IPS DF 4.7 (cell line): ENCODE measurements at regions not wholly inside any gene's neighbourhood (a gene's known extent, or its start where the extent isn't known, plus 50 kb on each side); places are given as distances from the start of the nearest gene placed in this dataset.

Experiments
- DNase-seq: peaks from one replicate; pipeline ENCODE4 v3.0.0-alpha.2; 2013; ENCODE audit warnings: low spot score; ENCODE audit errors: extremely low read depth

DNA sequence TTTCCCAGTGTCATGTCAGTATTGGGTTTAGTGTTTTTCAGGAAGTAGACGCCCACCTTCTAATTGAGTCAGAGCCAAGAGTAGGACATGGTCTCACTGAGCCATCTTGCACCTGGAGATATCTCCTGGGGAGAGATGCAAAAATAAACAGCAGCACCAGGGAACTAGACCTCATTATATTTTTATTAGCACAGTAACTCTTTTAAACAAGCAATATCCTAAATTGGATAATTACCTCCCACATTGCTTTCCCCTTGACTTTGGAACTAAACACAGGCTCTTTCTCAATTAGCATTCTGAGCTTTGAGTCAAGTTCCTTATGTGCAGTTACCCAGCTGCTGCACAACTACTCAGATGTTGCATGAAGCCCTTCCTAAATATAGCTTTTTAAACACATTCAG is 175.4 kb downstream of the IBTK start:
- DNase-seq: no peak

DNA sequence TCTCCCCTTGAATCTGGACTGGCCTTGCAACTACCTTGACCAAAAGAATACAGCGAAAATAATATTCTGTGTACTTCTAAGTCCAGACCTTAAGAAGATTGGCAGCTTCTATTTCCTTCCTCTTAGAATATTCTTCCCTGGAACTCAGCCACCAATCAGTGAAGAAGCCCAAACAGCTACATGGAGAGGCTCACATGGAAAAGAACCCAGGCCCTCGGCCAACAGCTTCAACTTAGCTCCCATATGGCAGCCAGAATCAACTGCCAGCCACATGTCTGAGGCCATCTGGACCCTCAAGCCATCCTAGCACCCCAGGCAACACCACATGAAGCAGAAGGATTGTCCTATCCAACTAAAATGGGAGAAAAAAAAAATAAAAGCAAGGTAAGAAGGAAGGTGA is 178.8 kb downstream of the IBTK start:
- DNase-seq: no peak

DNA sequence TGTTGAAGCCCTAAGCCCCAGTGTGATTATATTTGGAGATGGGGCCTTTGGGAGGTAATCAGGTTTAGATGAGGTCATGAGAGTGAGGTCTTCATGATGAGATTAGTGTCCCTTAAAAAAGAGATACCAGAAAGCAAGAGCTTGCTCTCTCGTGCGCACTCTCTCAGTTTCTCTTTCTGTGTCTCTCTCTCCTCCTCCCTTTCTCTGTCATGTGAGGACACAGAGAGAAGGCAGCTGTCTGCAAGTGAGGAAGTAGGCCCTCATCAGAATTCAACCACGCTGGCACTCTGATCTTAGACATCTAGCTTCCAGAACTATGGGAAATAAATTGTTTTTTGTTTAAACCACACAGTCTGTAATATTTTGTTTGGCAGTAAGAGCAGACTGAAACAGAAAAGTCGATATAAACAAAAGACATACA is 180.5 kb downstream of the IBTK start:
- DNase-seq: no peak

DNA sequence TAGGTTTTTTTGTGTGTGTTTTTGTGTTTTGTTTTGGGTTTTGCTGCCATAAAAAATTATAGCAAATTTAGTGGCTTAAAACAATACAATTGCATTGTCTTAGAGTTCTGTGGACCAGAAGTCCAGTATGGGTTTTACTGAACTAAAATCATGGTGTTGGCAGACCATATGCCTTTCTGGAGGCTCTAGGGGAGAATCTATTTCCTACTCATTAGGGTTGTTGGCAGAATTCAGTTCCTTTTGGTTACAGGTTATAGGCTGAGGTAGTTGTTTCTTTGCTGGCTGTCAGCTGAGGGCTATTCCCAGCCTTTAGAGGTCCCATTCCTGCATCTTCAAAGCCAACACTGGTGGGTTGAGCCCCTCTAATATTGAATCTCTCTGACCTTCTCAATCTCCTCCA is 181.3 kb downstream of the IBTK start:
- DNase-seq: no peak

DNA sequence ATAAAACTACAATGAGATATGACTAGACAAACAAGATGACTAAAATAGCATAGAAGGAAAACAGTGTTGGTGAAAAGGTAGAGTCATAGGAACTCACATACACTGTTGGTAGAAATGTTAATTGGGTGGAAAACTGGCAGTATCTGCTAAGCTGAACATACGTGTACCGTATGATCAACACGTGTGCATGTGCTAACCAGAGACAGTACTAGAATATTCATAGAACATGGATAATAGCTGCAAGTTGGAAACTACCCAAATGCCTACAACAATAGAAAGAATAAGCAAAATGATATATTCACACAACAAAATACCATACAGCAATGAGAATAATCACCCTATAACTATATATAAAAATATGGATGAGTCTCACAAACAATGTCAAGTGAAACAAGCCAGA is 184.0 kb downstream of the IBTK start:
- no peak for DNase-seq

DNA sequence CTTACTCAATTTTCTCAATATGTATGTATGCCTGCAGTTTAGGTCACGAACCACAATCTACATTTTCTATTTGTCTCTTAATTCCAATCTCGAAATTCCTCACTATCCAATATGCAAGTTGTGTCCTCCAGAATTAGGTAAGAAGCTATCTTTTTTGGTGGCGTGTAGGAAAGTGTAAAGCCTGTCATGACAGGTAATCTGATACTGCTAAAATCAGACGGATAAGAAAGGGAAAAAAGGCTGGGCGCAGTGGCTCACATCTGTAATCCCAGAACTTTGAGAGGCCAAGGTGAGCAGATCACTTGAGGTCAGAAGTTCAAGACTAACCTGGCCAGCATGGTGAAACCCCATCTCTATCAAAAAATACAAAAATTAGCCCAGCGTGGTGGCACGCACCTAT is 185.3 kb downstream of the IBTK start:
- DNase-seq: no peak

DNA sequence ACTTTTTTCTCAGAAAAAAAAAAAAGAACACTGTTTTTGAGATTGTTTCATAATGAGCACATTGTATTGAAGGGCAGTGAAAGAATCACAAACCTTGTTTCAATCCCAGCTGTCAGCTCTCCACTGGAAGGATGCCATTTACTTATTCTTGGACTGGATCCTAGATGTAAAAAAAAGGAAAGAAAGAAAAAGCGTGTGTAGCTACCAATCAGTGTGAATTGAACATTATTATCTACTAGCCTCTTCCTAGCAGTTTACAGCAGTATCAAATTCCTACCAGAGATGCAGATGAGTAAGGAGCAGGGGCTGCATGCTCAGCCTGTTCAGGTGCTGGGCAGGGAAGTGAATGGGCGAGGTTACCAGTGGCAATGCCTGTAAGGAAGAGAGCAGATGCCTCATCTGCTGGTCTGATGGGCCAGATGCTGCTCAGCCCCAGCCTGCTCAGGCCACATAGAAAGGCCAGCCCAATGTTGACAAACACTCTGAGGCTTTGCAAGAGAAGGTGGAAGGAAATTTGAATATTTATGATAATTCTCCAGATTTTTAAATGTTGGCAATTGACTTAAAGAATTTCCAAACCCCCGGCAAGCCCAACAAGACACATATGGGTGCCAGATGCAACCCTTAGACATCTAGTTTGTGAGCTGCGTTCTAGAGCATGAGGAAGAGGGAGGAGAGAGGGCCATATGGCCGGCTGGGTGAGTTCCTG is 189.5 kb downstream of the IBTK start:
- DNase-seq: no peak

DNA sequence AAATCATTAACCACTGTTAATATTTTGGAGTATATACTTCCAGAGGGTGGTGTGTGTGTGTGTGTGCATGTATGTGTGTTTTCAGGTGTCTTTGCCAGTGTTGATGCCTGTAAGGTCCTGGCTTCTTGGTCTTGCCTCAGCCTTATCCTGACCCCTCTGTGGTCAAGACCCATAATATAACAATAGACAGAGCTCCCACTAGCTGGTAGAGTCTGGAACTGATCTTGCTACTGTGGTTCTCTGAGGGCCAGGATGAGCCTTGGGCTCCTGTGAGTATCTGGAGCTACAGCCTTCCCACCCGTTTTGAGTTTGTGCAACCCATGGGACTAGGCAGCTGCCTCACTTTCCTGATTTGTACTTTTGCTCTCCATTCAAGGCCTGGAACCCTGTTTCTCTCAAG is 191.0 kb downstream of the IBTK start:
- no peak for DNase-seq

DNA sequence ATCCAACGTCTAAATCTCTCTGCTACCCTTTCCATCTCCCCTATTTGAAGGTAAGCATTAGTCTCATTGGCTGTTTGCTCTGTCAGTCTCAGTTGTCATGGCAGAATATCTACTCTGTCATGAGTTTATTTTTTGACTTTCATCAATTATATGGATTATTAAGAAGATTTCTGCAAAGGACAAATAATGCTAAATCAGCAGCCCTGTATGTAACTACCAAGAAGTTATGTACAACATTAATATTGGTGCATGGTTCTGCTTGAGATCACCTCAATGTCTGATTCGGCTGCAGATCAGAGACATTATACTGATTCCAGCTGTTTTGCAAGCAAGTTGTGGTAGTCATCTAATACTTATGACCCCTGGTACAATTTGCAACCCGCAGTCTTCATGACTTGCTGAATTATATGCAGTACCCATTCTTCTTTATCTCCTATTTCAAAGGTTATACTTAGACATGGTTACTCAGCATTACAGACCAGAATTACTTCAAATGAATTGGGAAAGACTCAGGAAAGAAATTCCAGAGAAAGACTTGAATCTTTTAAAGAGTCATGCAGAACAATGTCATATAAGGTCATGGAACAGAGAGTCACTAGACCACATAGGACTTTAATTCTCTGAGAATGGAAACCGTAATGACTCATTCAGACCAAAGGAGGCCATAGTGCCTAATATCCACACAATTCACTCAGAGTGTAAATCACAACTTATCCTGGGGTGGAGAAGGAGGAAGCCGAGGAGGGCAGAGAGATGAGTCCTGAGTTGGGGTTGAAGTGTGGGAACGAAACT is 201.4 kb downstream of the IBTK start:
- no peak for DNase-seq

DNA sequence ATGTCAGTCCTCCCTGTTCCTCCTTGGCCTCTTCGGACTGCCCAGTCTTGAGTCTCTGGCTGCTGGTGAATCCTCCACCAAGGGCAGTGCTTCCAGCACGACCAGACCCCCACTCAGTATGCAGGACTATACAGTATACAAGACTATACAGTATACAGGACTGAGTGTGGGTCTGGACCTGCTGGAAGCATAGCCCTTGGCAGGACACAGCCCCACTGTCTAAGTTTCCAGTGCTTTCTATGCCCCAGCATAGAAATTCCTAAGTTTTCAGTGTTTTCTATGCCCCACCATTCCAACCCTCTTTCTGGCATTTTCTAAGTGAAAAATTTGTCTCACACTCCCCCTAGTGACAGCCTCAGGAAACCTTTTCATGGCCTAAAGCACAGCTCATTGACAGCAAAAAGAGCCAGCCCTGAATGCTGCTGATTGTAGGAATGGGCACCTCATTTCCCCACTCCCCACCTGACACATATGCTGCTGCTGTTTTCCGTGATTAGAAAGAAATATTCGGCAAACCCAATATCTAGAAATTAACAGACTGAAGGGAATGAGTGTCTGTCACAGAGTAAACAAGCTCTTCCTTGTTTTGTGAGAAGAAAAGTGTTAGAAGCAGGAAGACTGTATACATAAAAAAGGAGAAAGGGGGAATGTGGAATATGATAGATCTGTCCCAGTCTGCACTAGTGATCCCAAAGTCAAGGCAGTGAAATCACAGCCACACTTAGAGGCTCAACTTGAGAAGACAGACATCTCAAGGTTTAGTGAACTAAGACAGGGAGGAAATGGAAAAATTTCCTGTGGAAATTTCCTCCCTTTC is 206.9 kb downstream of the IBTK start:
- DNase-seq: peak; percentile 53

DNA sequence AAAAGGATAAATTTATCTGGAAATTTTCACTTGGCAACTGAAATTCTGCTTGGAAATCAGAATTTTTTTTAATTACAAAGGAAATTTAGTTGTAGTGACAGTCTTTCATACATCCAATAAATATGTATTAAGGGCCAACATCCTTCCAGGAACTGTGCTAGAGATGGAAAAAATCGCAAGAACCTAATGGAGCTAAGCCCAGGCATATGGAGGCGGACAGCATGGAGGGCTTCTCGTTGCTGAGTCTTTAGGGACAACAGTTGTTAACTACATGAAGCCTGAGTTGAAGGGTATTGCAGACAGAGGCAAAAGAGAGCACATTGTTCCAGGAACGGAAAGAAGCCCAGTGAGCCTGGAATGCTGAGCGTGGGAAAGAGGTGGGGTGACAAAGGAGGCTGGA is 208.9 kb downstream of the IBTK start:
- no peak for DNase-seq

DNA sequence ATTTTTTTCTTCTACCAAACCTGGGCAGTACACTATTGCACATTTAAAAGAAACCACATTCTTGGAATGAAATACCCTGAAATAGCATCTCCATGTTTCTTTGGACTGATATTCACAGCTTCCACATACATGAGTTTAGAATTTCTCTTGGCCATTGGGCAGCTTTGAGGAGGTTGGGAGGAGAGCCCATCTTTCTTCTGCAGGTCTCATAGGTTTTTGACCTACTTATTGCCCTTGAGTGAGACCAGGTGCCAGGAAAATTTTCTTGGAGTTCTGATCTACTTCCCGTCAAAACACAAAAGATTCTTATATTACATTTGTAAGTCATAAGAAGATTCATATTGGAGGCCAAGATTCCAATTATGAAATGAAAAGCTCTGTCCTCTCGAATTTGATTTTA is 212.0 kb downstream of the IBTK start:
- DNase-seq: no peak

DNA sequence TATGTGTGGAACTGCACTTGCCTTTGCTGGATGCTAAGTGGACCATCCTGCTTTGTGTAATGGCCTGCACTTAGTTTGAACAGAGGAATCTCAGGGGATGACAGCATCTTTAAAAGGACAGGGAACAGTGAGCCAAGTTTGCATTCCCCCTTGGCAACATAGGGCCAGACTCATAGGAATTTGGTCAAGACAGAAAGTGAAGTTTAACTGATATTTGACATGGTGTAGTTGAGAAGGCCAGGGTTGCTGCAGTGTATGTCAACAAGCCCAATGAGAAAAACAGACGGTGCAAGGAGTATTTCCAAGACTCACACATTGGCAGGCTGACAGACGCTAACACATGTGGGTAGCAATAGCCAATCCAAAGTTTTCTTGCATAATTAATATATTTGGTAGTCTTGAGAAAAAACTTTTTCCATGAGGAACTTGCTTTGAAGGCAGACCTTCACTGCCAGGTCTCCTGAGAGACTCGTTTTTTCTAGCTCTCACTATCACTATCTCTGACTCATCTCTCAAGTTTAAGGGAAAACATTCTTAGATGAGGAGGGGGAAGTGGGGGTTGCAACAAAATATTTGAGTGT is 213.8 kb downstream of the IBTK start:
- DNase-seq: no peak

DNA sequence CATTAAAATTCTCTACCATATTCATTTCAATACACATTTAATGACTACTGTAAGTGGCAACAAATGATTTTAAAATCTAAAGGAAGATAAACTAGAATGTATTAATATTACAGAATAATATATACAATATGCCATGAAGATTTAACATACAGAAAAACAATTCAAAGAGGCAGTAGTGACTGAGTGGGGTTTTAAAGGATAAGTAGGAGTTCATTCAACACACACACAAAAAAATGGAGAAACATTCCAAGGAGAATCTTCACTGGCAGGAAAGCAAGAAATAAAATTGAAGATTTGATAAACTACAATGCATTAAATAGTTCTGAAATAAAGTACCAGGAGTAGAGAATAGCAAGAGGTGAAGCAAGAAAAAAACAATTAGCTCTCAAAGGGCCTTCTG is 215.1 kb downstream of the IBTK start:
- no peak for DNase-seq

DNA sequence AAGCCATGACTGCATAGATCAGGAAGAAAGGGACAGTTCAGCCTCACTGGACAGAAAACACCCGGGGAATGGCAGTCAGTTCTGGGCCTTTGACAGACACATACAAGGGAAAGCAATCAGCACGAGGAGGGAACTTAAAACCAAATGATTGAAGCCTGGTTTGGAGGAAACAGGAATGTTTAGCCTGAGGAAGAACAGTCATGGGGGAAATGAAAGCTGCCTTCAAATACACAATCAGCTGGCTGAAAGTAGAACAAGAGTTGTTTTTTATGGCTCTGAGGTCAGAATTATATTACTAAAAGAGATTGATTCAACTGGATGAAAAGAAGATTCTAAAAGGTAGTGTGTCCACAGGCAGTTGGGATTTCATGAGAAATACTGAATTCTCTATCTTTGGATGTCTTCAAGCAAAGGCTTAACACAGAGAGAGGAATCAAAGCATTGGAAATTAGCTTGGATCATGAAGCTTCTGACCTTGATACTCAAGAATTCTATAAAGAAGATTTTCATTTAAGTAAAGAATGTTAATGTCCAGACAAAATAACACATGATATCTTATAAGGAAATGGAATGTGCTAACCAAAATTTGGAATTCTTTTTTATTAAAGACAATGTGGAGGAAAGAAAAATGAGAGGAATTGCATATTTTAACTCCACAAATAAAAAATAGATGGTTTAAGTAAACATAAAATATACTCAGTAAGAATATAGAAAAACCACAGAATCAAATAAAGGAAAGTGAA is 216.6 kb downstream of the IBTK start:
- DNase-seq: no peak

DNA sequence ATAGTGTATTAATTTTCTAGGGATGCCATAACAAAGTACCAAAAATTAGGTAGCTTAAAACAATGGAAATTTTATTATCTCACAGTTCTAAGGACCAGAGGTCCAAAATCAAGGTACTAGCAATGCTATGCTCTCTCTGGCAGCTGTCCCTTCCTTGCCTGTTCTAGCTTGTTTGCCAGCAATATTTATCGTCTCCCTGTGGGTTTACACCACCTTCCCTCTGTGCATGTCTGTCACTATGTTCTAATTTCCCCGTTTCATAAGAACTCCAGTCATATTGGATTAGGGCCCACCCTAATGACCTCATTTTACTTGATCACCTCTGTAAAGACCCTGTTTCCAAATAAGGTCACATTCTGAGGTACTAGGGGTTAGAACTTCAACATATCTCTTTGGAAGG is 217.2 kb downstream of the IBTK start:
- no peak for DNase-seq

DNA sequence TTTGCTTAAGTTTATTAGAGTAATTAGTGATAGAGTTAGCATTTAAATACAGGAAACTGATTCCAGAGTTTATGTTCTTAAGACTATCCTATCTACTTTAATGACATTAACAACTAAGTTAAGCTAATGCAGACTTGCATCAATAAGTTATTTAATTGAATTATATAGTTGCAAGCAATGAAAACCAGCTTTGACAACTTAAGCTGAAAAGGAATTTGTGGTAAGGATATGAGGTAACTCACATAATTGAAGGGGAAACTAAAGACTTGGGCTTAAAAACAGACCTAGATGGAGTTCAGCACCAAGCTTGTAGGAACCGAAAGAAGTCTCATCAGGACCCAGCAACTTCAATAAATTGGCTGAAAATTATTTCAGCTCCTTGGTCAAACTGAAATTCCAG is 222.3 kb downstream of the IBTK start:
- no peak for DNase-seq

DNA sequence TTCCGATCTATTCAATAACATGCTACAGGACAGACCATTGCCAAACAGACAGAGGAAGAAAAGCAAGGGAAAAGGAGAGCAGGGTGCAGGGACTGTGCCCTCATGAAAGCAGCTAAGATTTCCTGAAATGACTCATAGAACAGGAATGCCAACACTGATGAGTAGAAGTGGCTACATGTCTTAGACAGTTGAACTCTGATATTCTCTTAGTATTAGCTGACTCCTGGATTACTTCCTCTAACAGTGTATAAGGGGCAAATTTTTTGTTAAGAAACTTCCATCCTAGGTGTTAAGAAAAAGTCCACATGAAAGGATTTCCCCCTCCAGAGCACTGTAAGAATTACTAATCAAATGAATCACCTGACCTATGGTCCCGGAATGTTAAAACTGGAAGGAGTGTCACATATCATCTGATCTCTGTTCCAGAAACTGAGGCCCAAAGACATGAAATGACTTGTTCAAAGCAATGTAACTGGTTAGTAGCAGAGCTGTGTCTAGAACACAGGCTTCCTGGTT is 224.9 kb downstream of the IBTK start:
- no peak for DNase-seq

DNA sequence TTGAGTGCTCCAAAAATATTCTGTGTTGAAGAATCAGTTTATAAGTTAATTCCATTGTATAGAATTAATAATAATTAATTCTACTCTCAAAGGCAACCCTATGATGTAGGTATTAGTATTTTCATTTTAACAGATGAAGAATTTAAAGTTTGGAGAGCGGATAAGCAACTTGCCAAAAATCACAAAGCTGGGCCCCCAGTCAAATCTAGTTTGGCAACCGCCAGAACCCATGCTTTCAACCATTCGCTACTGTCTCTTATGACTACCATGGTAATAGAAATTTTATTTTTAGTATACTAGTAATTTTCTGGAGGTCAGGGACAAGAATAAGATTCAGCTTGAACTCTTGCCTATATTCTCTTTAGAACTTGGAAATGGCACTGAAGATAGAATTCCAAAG is 229.8 kb downstream of the IBTK start:
- DNase-seq: no peak

DNA sequence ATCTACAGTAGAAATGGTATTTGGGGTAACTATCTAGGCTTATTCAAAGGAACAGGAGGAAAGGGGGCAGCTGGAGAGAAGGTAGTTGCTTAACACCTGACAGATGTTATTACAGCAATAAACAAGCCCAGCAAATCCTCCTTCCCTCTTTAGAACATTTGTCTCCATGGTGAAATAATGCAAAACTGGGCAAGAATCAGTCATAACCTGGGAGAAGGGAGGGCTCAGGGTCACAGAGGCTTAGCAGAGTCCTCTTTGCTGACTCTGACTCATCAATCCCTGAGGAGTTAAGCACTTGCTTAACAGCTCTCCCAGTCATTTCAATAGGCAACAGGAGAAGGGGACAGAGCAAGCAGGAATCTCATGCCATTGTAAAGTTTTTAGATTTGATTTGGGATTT is 230.3 kb downstream of the IBTK start:
- DNase-seq: peak; percentile 33

DNA sequence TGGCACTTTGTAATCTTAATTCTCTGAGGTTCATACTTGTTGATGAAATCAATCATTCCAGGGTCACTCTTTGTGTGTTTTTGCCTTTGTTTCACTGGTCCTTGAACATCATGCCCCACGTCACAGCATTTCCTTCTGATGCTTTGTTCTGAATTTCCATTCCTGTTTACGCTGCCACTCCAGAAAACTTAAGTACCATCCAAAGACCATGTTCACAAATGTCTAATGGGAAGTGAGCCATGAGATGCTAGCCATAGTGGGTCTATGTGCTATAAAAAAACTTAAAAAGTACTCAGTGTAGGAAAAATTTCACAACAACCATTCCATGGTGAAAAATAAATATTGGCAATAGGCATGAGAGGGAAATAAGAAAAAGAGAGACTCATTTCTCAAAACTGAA is 232.0 kb downstream of the IBTK start:
- no peak for DNase-seq
